ENCODE measurements at regions not wholly inside any gene's neighbourhood (a gene's known extent, or its start where the extent isn't known, plus 50 kb on each side); places are given as distances from the start of the nearest gene placed in this dataset.

- no peak for TF ChIP-seq TCF7L2 (IDR thresholded peaks at IDR 0.05; ENCODE audit: borderline replicate concordance, extremely low read depth, insufficient read depth, insufficient read length)
- TF ChIP-seq FOSL1 (IDR thresholded peaks at IDR 0.05; ENCODE audit: low read depth), result no peak
- TF ChIP-seq ZFX (IDR thresholded peaks at IDR 0.05), result no peak
These were observed 115.6 kb upstream of the PKP2 start (continued) for GRCh38 chr12:33012226-33012625.

- BruUV-seq (replicated peaks), result no TSS peak
- ATAC-seq, result no peak
These were observed 109.5 kb upstream of the PKP2 start for GRCh38 chr12:33006106-33006505.

More at GRCh38 chr12:33006106-33006505, 109.5 kb upstream of the PKP2 start:
- intact Hi-C loops (cut with micrococcal nuclease), result no loop called here
- H3K4me1 ChIP-seq (ENCODE audit: control insufficient read depth in 1 of 2, insufficient read depth in 2 of 2, low read length in 2 of 2), result no peaks in the 10 kb centered on the region
- no peak overlapping the region for H3K4me3 ChIP-seq (replicated peaks in 1 of 2; ENCODE audit: low read depth in 1 of 2, low read length in 2 of 2)
- H3K9me3 ChIP-seq (ENCODE audit: control insufficient read depth in 1 of 2, insufficient read depth in 1 of 2, low read depth in 1 of 2, low read length in 2 of 2), result no peaks in the 10 kb centered on the region
- no peaks in the 10 kb centered on the region for H3K9me2 ChIP-seq (ENCODE audit: insufficient read depth)
- H2AFZ ChIP-seq (ENCODE audit: low read depth, low read length, poor library complexity, severe bottlenecking), result no peak overlapping the region
- H3K79me2 ChIP-seq (ENCODE audit: insufficient read depth, low read length), result no peaks in the 10 kb centered on the region
- no peak overlapping the region for H3K4me2 ChIP-seq (ENCODE audit: low read length)
- no peak overlapping the region for H3K27ac ChIP-seq (ENCODE audit: low read depth, low read length)
- no peak overlapping the region for H3K9ac ChIP-seq (ENCODE audit: low read length)
- no peak for DNase-seq (ENCODE audit: low read depth, low spot score)
- no peaks in the 10 kb centered on the region for H3K27me3 ChIP-seq (ENCODE audit: insufficient read depth, low read length)
- no peaks in the 10 kb centered on the region for H3K36me3 ChIP-seq (ENCODE audit: control insufficient read depth in 1 of 2, insufficient read depth in 2 of 2, low read length in 2 of 2)
- no peaks in the 10 kb centered on the region for H4K20me1 ChIP-seq (ENCODE audit: insufficient read depth)
- ChIA-PET RAD21 (ENCODE audit: low non-redundant PET in 1 of 2, low total read pairs in 2 of 2, uncharacterized antibody in 2 of 2, unreplicated experiment in 2 of 2) (no interaction called here), POLR2A (no interaction called here), CTCF (no interaction called here)
- TF ChIP-seq POLR2A (IDR thresholded peaks at IDR 0.05; ENCODE audit: borderline replicate concordance, extremely low read depth, insufficient read depth, insufficient read length) (no peak), REST (IDR thresholded peaks at IDR 0.05; ENCODE audit: low read depth) (no peak), JUND (IDR thresholded peaks at IDR 0.05) (no peak), SRF (IDR thresholded peaks at IDR 0.05; ENCODE audit: low read depth) (no peak), SP1 (IDR thresholded peaks at IDR 0.05; ENCODE audit: low read depth) (no peak)
- TF ChIP-seq, protein P1, sequence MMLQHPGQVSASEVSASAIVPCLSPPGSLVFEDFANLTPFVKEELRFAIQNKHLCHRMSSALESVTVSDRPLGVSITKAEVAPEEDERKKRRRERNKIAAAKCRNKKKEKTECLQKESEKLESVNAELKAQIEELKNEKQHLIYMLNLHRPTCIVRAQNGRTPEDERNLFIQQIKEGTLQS (IDR thresholded peaks at IDR 0.05), result no peak
